NB4 (cell line): ENCODE measurements at regions not wholly inside any gene's neighbourhood (a gene's known extent, or its start where the extent isn't known, plus 50 kb on each side); places are given as distances from the start of the nearest gene placed in this dataset.
A peak's percentile ranks its signal among the peaks of the same experiment; 100 is the strongest.

Experiments used
- DNase-seq: peaks from one replicate; pipeline ENCODE4 v3.0.0; 2010; ENCODE audit warnings: low read depth
- H3K4me3 ChIP-seq: one replicate; pipeline ENCODE4 v1.5.1; 2011; ENCODE audit warnings: mild to moderate bottlenecking, low read depth, low read length, moderate library complexity
- MYC ChIP-seq: IDR thresholded peaks from 2 replicates; pipeline ENCODE4 v1.6.1; 2011; ENCODE audit warnings: low read depth, low read length
- POLR2A ChIP-seq: IDR thresholded peaks from 2 replicates; pipeline ENCODE4 v1.6.1; 2011; ENCODE audit warnings: mild to moderate bottlenecking; ENCODE audit not compliant: insufficient read length; ENCODE audit errors: extremely low read depth
- TF ChIP-seq, protein P1 (sequence below): IDR thresholded peaks from 2 replicates; pipeline ENCODE4 v1.6.1; 2011; ENCODE audit warnings: low read depth, low read length
- TF ChIP-seq, protein P2 (sequence below): IDR thresholded peaks from one replicate; pipeline ENCODE4 v1.5.1; 2012; ENCODE audit warnings: low read depth, low read length

DNA sequence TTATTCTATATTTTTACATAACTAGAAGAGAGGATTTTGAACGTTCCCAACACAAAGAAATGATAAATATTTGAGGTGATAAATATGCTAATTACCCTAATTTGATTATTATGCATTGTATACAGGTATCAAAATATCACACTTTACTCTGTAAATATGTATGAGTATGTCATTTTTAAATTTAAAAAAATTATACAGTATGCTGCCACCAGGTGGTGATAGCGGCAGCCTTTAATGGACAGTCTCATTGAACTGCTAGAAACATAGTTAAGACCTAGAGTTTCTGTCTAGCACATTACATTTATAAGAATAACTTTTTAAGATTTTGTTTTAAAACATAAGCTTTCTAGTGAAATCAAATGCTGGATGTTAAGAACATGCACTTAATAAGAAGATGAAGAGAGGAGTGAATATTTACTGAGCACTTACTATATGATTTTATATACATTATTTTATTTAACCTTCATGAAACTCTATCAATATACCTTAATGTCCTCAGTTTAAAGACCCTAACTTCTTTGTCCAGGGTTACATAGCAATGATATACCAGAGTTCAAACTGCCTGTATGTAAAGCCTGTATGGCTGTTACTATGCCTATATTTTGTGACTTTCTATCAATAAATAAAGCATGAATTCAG, 207.1 kb downstream of the NUF2 start:
- TF ChIP-seq, protein P1, sequence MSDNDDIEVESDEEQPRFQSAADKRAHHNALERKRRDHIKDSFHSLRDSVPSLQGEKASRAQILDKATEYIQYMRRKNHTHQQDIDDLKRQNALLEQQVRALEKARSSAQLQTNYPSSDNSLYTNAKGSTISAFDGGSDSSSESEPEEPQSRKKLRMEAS, result no peak
- TF ChIP-seq, protein P2, sequence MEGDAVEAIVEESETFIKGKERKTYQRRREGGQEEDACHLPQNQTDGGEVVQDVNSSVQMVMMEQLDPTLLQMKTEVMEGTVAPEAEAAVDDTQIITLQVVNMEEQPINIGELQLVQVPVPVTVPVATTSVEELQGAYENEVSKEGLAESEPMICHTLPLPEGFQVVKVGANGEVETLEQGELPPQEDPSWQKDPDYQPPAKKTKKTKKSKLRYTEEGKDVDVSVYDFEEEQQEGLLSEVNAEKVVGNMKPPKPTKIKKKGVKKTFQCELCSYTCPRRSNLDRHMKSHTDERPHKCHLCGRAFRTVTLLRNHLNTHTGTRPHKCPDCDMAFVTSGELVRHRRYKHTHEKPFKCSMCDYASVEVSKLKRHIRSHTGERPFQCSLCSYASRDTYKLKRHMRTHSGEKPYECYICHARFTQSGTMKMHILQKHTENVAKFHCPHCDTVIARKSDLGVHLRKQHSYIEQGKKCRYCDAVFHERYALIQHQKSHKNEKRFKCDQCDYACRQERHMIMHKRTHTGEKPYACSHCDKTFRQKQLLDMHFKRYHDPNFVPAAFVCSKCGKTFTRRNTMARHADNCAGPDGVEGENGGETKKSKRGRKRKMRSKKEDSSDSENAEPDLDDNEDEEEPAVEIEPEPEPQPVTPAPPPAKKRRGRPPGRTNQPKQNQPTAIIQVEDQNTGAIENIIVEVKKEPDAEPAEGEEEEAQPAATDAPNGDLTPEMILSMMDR, result peak; percentile 43
- peak; percentile 27 for DNase-seq
- no peak overlapping the region for H3K4me3 ChIP-seq

DNA sequence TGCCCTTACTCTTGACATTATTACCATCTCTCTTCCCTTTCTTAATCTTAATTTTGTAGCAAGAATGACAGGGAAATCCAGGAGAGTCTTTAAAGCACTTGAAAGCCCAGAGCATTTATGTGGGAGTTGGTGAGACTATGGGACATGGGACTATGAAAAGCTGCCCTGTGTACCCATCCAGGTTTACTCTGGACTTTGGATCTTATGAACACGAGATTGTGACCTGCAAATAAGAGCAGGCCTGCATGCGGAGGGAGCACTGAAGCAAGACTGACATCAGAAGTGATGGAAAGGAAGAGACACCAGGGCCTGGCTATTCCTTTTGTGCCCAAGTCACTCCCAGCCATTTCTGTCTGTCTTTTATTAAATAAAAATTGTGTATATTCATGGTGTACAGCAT, 209.6 kb downstream of the NUF2 start:
- TF ChIP-seq, protein P2, result no peak
- TF ChIP-seq POLR2A (no peak), MYC (no peak)
- TF ChIP-seq, protein P1, result no peak
- DNase-seq, result no peak
- H3K4me3 ChIP-seq, result no peak overlapping the region

DNA sequence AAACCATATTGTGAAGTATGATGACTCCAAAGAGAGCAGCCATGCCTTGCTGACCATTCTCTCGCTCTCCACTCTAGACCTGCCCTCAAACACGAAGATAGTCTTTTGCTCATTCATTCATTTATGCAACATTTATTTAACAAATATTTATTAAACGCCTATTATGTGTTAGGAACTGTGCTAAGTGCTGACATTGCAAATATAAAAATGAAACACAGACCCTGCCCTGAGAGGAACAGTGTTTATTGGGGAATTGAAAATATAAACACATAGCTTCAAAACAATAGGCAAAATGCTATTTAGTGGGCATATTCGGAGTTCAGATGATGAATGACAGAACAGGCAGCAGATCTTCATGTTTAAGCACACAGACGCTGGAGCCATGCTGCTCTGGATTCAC, 213.6 kb downstream of the NUF2 start:
- DNase-seq, result no peak
- TF ChIP-seq, protein P2, result no peak
- TF ChIP-seq, protein P1, result no peak
- TF ChIP-seq MYC, result no peak
- no peak for TF ChIP-seq POLR2A

DNA sequence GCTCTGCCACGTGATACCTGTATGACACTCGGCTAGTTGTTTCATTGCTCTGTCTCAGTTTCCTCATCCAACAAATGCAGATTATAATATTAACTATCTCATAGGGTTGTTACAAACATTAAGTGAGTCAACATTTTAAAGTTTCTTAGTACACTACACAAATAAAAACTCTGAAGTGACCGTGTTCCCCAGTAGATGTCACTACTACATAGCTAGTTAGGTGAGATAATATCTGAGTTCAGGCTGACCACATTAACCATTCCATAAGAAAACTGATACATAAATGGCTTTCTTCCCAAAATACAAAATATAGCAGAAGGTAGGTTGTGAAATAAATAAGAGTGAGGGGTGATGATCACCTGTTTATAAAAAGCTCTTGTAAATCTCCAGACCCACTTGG, 214.1 kb downstream of the NUF2 start:
- TF ChIP-seq, protein P1, result no peak
- TF ChIP-seq POLR2A, result no peak
- no peak for TF ChIP-seq MYC
- TF ChIP-seq, protein P2, result no peak
- peak; percentile 30 for DNase-seq

More for the DNA sequence above, 213.6 kb downstream of the NUF2 start:
- H3K4me3 ChIP-seq, result no peak overlapping the region

DNA sequence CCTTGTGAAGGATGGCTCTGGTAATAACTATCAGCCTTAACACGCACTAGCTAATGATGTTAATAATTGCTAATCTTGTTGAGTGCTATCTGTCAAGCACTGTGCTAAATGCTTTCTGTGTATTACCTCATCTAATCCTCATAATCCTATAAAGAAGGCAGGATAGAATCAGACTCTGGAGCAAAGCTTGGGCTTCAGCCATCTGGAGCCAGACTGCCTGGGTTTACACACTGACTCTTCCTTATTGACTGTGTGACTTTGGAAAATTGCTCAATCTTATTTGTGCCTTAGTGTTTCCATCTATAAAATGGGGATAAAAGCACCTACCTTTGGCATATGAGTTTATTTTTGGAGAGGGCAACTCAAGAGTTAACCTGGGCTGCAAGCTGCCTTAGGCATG, 216.1 kb downstream of the NUF2 start:
- no peak for DNase-seq
- no peak for TF ChIP-seq POLR2A
- TF ChIP-seq, protein P1, result no peak
- no peak for TF ChIP-seq MYC
- no peak overlapping the region for H3K4me3 ChIP-seq

More for the DNA sequence above, 214.1 kb downstream of the NUF2 start:
- no peak overlapping the region for H3K4me3 ChIP-seq

DNA sequence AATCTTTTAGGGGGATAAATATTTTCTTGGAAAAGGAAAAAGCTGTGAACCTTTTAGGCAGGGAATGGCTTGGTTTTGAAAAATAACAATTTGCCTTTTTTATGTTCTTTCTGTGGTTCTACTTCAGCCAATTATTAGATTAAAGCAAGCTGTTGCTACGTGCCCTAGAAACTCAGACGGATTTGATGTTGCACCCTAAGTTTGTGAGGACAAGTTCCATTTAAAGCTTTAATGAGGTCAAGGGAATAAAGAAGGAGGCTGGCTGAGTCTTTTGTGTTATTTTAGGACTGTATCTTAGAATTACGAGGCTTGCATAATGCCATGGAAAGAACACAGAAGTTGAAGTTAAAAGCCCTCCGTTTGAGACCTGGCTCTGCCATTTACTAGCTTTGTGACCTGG, 216.9 kb downstream of the NUF2 start:
- no peak overlapping the region for H3K4me3 ChIP-seq
- no peak for DNase-seq
- TF ChIP-seq POLR2A (no peak), MYC (no peak)
- TF ChIP-seq, protein P2, result no peak
- TF ChIP-seq, protein P1, result no peak
